NCI-H1930 (cell line): ENCODE measurements at regions not wholly inside any gene's neighbourhood (a gene's known extent, or its start where the extent isn't known, plus 50 kb on each side); places are given as distances from the start of the nearest gene placed in this dataset.

Source experiments
- DNase-seq, 2 experiments: peaks; one replicate each; lab custom pipeline; 2025; lab: John Stamatoyannopoulos, UW

DNA sequence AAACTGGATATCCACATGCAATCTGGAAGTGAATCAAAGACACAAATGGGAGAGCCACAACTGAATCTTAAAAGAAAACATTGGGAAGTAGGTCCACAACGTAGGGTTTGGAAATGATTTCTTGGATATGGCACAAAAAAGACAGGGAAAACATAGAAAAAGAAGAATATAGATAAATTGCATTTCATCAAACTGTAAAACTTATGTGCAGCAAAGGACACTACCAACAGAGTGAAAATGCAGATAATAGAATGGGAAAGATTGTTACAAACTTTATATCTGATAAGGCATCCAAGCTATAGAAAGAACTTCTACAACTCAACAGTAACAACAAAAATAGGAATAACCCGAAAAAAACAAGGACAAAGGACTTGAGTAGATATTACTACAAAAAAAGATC, 89.6 kb downstream of the ZNF280B start:
- no peak for DNase-seq

DNA sequence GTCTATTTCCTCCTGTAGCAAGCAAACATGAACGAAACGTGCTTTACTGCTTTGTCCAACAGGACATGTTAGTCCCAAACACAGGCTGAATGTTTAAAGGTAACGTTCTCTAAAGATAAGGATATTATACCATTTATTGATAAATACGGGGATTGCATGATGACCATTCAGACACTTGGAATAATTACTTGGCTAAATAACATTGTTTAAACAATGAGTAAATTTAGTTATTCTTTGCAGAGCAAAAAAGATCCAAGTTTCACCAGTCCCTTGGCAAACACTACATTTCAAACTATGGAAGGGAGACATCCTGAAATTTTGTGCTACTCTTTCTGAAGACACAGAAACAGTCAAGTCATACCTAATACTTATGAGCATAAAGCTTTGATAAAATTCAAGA, 88.0 kb downstream of the ZNF280B start:
- DNase-seq, result no peak

DNA sequence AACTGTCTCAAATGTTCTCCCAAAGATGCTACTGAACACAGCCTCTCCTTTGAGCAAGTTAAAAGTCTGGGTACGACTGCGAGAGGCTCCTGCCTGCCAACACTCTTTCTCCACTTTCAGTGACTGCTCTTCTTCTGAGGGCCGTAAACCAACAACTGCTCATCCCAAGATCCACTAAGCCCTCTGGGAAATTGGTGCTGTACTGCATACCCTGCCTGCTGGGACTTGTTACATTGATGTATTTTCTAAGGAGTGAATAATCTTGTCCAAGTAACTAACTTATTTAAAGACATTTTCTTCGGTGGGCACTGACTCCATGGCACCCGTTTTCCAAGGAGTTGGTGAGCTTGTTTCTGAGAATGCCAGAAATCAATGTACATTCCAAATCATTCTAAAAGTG, 87.2 kb downstream of the ZNF280B start:
- no peak for DNase-seq

DNA sequence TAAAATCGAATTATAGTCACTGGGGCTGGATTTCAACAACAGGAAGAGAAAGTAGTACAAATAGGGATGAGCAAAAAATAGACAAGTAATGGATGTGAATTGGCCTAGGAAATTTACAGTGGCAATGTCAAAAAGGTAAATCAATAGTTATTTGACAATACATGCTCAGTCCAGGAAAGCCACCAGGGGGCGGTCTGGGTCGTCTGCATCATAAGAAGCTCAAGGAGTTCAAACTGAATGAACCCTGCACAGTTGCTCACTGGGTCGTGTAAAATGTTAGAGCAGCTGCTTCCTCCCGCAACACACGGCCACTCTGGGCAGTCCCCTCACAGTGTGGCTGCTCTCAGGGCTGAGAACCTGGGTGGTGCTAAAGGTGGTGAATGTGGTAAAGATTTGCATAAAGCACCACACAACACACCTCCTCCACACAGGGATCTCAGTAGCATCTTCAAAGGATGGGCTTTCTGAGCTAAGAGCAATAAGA, 85.9 kb downstream of the ZNF280B start:
- peak; percentile 9 to 37 for DNase-seq

DNA sequence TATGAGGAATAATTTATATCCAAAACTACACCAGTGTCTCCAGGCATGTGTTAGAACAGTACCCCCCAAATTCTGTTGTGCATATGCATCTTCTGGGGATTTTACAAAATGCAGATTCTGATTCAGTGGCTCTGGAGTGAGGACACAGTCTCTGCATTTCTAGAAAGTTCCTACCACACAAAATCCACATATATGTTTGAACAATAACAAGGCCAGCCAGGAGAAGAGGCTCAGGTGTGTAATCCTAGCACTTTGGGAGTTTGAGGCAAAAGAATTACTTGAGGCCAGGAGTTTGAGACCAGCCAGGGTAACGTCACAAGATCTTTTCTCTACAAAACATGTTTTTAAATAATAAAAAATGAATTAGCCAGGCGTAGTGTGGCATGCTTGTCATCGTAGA, 84.9 kb downstream of the ZNF280B start:
- DNase-seq, result no peak

DNA sequence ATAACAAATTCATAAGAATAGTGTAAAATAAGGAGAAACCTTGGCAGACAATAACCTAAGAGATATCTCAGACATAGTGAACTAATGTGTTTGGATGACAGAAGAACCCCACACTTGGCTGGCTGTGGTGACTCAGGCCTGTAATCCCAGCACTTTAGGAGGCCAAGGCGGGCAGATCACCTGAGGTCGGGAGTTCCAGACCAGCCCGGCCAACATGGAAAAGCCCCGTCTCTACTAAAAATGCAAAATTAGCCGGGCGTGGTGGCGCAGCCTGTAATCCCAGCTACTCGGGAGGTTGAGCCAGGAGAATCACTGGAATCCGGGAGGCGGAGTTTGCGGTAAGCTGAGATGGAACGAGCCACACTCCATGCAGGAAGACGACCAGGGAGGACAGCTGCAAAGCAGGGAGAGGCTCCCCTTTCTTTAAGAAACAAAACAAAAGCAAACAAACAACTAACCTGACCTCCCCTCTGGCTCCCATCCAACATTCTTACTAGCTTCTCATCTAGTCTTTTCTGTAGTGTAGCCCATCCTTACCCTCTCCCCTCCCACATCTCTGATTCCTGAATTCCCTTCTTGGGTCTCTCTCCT, 84.2 kb downstream of the ZNF280B start:
- no peak for DNase-seq

DNA sequence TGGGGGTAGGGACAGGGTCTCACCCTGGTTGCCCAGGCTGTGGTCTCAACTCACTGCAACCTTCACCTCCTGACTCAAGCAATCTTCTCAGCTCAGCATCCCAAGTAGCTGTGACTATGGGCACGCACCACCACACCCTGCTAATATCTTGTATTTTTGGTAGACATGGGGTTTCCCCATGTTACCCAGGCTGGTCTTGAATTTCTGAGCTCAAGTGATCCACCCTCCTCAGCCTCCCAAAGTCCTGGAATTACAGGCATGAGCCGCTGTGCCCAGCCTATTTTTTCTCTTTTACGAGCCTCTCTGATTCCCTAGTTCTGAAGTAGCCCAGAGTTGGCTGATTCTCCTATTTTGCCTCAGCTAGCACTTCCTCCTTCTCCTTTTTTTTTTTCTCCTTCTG, 83.6 kb downstream of the ZNF280B start:
- no peak for DNase-seq

DNA sequence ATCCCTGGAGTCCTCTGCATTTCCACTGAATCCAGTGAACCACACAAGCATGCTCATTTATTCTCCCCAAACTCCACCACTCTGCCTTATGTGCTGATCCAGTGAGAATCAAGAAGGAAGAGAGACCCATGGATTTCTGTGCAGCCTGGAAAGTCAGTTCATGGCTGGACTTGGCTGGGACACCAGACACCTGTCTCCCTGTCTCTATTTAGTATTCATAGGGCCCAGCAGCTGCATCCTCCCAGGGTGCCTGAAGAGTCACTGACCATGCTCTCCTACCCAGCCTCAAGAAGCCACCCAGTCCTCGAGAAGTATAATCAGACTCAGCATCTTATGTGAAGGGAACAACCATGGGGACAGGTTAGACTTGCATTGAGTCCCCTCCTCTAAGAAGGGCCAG, 83.2 kb downstream of the ZNF280B start:
- DNase-seq, result no peak

DNA sequence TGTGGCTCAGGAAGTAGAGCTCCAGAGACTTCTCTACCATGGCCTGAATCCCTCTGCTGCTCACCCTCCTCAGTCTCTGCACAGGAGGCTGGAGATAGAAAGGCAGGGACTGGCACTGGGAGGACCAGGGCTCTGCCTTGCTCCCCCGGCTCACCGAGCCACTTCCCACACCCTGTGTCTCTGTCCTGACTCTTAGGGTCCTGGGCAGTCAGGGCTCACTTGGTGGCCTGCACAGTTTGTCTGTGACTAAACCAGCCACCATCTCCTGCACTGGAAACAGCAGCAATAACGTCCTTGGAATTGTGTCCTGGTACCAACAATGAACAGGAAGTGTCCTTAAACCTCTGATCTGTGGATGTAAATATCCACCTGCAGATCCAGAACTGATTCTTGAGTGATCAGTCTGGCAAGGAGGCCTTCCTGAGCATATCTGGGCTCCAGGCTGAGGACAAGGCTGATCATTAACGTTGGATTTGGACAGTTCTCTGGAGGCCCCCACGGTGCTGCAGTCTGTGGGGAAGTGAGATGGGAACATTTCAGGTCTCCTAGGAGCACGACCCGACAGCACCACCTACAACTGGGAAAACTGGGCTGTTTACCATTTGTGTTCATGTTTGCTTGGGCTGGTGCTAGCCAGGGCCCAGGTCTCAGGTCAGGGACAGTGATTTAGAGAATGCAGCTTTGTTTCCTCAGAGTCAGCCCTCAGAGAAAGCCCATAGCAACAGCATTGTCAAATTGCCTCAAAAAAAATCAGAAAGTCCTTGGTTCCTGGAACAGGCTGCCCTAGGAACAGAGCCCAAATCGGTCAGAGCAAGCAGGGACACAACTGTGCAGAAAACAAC, 82.5 kb downstream of the ZNF280B start:
- DNase-seq, result no peak

DNA sequence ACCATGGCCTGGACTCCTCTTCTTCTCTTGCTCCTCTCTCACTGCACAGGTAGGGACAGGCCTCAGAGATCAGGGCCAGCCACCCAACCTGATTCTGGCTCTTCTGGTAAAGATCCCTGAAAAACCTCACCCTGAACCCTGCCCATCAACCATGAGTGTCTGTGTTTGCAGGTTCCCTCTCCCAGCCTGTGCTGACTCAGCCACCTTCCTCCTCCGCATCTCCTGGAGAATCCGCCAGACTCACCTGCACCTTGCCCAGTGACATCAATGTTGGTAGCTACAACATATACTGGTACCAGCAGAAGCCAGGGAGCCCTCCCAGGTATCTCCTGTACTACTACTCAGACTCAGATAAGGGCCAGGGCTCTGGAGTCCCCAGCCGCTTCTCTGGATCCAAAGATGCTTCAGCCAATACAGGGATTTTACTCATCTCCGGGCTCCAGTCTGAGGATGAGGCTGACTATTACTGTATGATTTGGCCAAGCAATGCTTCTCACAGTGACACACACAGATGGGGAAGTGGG, 80.9 kb downstream of the ZNF280B start:
- DNase-seq, result no peak

DNA sequence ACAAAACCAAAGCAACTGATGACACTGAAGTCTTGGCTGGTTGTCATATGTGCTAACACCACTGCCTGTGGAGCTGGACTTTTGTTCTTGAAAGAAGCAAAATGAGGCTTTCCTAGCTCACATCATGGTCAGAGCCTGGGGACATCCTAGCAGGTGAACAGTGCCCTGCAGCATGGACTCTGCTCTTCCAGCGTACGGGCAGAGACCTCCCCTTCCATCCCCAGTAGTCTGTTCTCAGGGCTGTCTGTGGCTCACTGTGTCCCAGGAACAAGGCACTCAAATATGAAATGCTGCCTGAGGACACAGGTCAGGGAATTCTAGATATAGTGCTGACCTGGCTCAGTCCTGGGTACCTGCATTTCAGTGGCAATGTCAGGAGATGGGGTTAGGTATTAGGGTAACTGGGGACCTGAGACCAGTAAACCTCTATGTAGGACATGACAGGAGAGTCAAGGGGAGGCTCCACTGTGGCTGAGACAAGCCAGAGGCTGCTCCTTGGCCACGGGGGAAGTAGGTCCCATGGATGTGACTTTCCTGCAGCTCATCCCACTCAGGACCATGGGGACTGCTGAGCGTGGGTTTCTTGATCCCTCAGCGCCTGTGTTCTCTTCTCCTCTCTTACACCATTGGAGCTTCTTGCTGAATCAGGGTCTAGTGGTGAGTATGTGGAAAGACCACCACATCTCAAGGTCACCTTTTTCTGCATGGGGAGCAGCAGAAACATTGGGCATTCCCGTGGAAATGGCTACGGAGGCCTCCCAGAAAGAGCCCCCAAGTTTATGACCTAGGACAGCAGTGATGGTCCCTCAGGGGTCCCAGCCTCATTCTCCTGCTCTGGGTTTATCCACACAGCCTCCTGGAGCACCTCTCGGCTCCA, 80.1 kb downstream of the ZNF280B start:
- DNase-seq, result no peak

DNA sequence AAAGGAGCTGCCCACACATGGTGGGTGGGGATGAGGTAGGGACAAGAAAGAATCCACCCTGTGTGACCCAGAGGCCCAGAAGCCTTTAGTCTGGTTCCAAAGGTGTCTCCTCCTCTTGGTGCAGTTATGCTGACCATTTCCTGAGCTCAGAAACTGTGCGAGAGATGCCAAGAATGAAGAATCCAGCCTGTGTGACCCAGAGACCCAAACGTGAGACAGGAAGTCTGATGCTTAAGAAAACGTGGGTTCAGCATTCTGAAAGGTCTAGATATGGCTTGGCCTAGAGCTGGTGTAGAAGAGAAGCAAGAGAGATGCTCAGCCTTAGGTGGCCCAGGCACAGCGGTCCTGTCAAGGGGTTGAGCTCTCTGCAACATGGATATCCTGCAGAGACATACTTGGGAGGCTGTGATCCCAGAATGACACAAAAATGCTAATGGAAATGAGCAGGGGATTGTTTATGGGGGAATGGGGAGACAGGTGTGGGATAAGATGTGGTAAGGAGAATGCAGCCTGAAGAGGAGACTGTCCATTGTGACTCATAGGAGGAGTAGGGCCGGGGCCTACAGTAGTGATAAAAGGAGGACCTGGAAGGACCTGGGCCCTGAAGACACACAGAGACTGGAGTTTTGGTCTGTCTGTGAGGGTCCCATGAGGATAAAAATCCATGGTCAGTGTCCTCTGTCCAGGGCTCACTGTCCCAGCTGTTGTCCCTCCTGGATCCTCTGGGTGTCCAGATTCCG, 79.0 kb downstream of the ZNF280B start:
- no peak for DNase-seq

DNA sequence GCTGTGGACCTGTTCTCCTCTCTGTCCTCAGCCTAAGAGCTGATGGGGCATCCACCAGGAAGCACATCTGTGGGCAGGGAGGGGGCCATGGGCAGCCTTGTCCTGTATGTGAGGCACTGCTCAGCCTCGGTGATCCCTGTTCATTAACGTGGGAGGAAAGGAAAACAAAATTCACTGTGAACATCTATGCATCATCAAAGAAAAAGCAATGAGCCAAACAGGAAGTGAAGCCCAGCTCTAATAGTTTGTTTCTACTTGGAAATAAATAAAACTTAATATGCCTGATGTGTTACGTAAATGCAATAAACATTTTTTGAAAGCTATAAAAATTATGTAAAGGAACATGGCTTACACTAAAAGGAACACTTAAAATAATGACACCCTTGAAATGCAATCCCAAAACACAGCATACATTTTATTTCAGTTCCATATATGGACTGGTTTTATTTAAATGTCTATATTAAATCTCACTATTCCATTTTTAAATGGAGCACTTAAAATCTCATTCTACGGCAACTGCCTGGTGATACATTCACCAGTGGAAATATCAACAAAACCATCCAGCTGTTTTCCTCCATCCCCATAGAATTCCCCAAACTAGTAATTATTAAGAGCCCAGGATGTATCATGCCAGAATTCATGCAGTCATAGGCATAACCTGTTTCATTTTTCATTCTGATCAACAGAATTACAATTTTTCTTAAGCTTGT, 78.3 kb downstream of the ZNF280B start:
- DNase-seq, result no peak

DNA sequence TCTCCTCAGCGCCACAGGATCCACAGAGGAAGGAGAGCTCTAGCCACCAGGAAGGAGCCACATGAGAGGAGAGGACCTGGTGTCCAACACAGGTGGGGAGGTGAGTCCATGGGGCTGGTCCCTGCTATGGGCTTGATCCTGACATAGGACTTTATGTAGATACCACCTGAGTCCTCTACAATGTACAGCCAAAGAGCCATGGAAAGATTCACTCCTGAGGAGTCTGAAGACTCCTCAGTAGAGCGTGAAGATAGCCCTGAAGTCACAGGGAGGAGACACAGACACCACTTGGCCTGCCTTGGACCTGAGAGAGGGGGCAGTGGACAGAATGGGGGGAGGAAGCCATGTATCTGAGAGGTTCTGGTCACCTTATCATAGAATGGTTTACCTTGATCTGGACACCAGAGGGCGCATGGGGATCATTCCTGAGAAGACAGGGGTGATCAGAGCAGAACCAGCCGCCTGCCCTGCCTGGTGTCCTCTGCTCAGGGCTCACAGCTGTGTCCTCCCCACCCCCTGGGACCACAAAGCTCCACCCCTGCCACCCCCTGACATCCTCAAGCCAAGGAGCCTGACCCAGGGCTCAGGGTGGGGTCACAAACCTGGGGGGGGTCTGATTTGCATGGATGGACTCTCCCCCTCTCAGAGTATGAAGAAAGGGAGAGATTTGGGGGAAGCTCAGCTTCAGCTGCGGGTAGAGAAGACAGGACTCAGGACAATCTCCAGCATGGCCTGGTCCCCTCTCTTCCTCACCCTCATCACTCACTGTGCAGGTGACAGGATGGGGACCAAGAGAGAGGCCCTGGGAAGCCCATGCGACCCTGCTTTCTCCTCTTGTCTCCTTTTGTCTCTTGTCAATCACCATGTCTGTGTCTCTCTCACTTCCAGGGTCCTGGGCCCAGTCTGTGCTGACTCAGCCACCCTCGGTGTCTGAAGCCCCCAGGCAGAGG, 77.0 kb downstream of the ZNF280B start:
- peak; percentile 29 to 59 for DNase-seq

DNA sequence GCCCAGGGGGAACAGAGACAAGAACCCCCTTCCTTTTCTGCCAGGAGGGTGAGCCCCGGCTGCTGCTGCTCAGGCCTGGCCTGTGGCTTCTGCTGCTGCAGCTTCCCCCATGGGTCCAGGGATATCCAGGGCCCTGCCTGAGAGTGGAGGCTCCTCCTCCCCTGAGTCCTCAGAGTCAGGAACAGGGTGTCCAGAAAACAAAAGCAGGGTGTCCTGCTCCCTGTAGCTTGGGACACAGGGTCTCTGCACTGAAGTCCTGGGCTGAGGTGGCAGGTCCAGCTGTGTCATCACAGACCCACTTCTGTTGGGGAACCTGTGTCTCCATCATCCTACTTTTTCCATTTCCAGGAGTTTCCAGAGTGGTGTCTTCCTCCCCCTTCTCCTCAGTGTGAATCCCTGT, 76.1 kb downstream of the ZNF280B start:
- no peak for DNase-seq

DNA sequence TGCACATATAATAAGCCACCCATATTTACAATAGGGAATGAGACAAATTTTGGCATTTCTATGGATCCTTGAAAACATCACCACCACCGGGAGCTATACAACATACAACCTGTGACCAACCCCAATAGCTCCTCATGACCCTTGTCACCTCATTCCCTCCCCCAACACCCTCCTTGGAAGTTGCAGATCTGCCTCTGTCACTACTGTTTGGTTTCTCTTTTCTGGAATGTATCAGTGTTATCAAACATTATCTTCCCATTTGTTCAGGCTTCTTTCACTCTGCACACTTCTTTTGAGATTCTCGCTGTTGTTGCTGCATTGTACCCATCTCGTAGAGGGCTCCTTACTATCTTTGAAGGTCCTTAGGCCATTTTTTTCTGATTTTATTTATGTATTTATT, 75.6 kb downstream of the ZNF280B start:
- DNase-seq, result no peak

DNA sequence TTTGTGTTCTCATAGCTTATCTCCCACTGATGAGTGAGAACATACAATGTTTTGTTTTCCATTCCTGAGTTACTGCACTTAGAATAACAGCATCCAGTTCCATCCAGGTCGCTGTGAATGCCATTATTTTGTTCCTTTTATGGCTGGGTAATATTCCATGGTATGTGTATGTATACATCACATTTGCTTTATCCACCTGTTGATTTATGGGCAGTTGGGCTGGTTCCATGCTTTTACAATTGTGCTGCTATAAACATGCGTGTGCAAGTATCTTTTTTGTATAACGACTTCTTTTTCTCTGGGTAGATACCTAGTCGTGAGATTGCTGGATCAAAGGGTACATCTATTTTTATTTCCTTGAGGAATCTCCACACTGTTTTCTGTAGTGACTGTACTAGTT, 74.8 kb downstream of the ZNF280B start:
- no peak for DNase-seq
